ENCODE measurements at regions not wholly inside any gene's neighbourhood (a gene's known extent, or its start where the extent isn't known, plus 50 kb on each side); places are given as distances from the start of the nearest gene placed in this dataset.
"Not testable (repeated sequence)": the region's sequence is repeated elsewhere in the genome, so short reads cannot be mapped to it uniquely, and the experiment has no call there.

- no peak for DNase-seq (ENCODE audit: low read depth in 2 of 3, low spot score in 2 of 3)
Measured at GRCh38 chr4:158958489-158959270, 144.2 kb upstream of the RAPGEF2 start.

GRCh38 chr4:158962393-158962792 is 140.5 kb upstream of the RAPGEF2 start:
- no peak for DNase-seq (ENCODE audit: low read depth in 2 of 3, low spot score in 2 of 3)

GRCh38 chr4:158963282-158963681 is 139.6 kb upstream of the RAPGEF2 start:
- not testable (repeated sequence) for DNase-seq (ENCODE audit: low read depth in 2 of 3, low spot score in 2 of 3)

GRCh38 chr4:158964114-158964727 is 138.7 kb upstream of the RAPGEF2 start:
- DNase-seq (ENCODE audit: low read depth in 2 of 3, low spot score in 2 of 3): no peak

- no peak for DNase-seq (ENCODE audit: low read depth in 2 of 3, low spot score in 2 of 3)
Measured at GRCh38 chr4:158964728-158965124, 138.2 kb upstream of the RAPGEF2 start.

GRCh38 chr4:158965226-158965625 is 137.7 kb upstream of the RAPGEF2 start:
- no peak for DNase-seq (ENCODE audit: low read depth in 2 of 3, low spot score in 2 of 3)

- no peak for DNase-seq (ENCODE audit: low read depth in 2 of 3, low spot score in 2 of 3)
Measured at GRCh38 chr4:158966091-158966490, 136.8 kb upstream of the RAPGEF2 start.

- no peak for DNase-seq (ENCODE audit: low read depth in 2 of 3, low spot score in 2 of 3)
Measured at GRCh38 chr4:158968961-158969360, 133.9 kb upstream of the RAPGEF2 start.

- DNase-seq (ENCODE audit: low read depth in 2 of 3, low spot score in 2 of 3): no peak
Measured at GRCh38 chr4:158970812-158971211, 132.1 kb upstream of the RAPGEF2 start.

- not testable (repeated sequence) for DNase-seq (ENCODE audit: low read depth in 2 of 3, low spot score in 2 of 3)
Measured at GRCh38 chr4:158974438-158974837, 128.4 kb upstream of the RAPGEF2 start.

- not testable (repeated sequence) for DNase-seq (ENCODE audit: low read depth in 2 of 3, low spot score in 2 of 3)
Measured at GRCh38 chr4:158980711-158981110, 122.2 kb upstream of the RAPGEF2 start.

GRCh38 chr4:158991534-158992155 is 111.2 kb upstream of the RAPGEF2 start:
- no peak for DNase-seq (ENCODE audit: low read depth in 2 of 3, low spot score in 2 of 3)

- DNase-seq (ENCODE audit: low read depth in 2 of 3, low spot score in 2 of 3): no peak
Measured at GRCh38 chr4:158993891-158994290, 109.0 kb upstream of the RAPGEF2 start.

- no peak for DNase-seq (ENCODE audit: low read depth in 2 of 3, low spot score in 2 of 3)
Measured at GRCh38 chr4:158995040-158995439, 107.8 kb upstream of the RAPGEF2 start.

- DNase-seq (ENCODE audit: low read depth in 2 of 3, low spot score in 2 of 3): no peak
Measured at GRCh38 chr4:158995965-158996364, 106.9 kb upstream of the RAPGEF2 start.

GRCh38 chr4:158996669-158997074 is 106.2 kb upstream of the RAPGEF2 start:
- no peak for DNase-seq (ENCODE audit: low read depth in 2 of 3, low spot score in 2 of 3)

GRCh38 chr4:158997660-158998349 is 105.1 kb upstream of the RAPGEF2 start:
- DNase-seq (ENCODE audit: low read depth in 2 of 3, low spot score in 2 of 3): no peak

- DNase-seq (ENCODE audit: low read depth in 2 of 3, low spot score in 2 of 3): no peak
Measured at GRCh38 chr4:158998624-158999023, 104.3 kb upstream of the RAPGEF2 start.

GRCh38 chr4:158999166-158999682 is 103.7 kb upstream of the RAPGEF2 start:
- DNase-seq (ENCODE audit: low read depth in 2 of 3, low spot score in 2 of 3): no peak

GRCh38 chr4:158999849-159000248 is 103.0 kb upstream of the RAPGEF2 start:
- DNase-seq (ENCODE audit: low read depth in 2 of 3, low spot score in 2 of 3): no peak

GRCh38 chr4:159002950-159003349 is 99.9 kb upstream of the RAPGEF2 start:
- DNase-seq (ENCODE audit: low read depth in 2 of 3, low spot score in 2 of 3): no peak
